HCT116 (cell line): ENCODE measurements at regions not wholly inside any gene's neighbourhood (a gene's known extent, or its start where the extent isn't known, plus 50 kb on each side); places are given as distances from the start of the nearest gene placed in this dataset.

Experiments used
- ATAC-seq: fragments of 200-7000 bp; cut with Tn5 transposase; 2 replicates; pipeline ENCODE4 v1.9.1; 2020; ENCODE audit warnings: mild to moderate bottlenecking, moderate library complexity
- BruUV-seq: library from RNA; stranded (reverse); fragments of 400-500 nt; replicated peaks from 2 replicates; lab custom pipeline; 2021; lab: Mats Ljungman, UMichigan
- CTCF ChIA-PET: fragments of 300-600 bp; sonication (Branson Sonifier 250); formaldehyde crosslinking; loops from one replicate; lab custom pipeline; 2021; ENCODE audit warnings: antibody characterized with exemption; lab: Charles Lee
- POLR2A ChIA-PET: fragments of 300-600, 350-600 bp; sonication (Branson Sonifier 250); formaldehyde crosslinking; loops from one replicate; lab custom pipeline; 2021; ENCODE audit warnings: antibody characterized with exemption; lab: Charles Lee
- RAD21 ChIA-PET, 2 experiments: fragments of 300-600 bp; sonication (Branson Sonifier 250); formaldehyde crosslinking; loops; one replicate each; lab custom pipeline; 2023; ENCODE audit warnings: low total read pairs in 2 of 2; ENCODE audit not compliant: uncharacterized antibody in 2 of 2, unreplicated experiment in 2 of 2, low non-redundant PET in 1 of 2; lab: Charles Lee
- DNase-seq: peaks from one replicate; pipeline ENCODE4 v3.0.0-alpha.2; 2010; ENCODE audit warnings: low read depth, low spot score
- H2AFZ ChIP-seq: fragments of 200-600 bp; shearing (Covaris generic), sonication (generic); 2 replicates; pipeline ENCODE4 v1.6.1; 2017; ENCODE audit warnings: low read depth, mixed run types, mixed read lengths, antibody characterized with exemption, low read length; ENCODE audit not compliant: poor library complexity, severe bottlenecking
- H3K27ac ChIP-seq: 2 replicates; pipeline ENCODE4 v1.5.1; 2012; ENCODE audit warnings: low read depth, low read length
- H3K27me3 ChIP-seq: fragments of 200-600 bp; sonication (generic); 2 replicates; pipeline ENCODE4 v1.6.1; 2016; ENCODE audit warnings: mixed run types, low read length, mixed read lengths; ENCODE audit not compliant: insufficient read depth
- H3K36me3 ChIP-seq, 2 experiments: fragments of 200-500 bp in 1 of 2; fragments of 200-600 bp in 1 of 2; sonication (Bioruptor generic) in 1 of 2; sonication (generic) in 1 of 2; 2 replicates each; pipeline versions ENCODE4 v1.5.1 to v1.6.1; 2014 to 2016; ENCODE audit warnings: low read length in 2 of 2, inconsistent platforms in 1 of 2, mixed read lengths in 1 of 2, mixed run types in 1 of 2; ENCODE audit not compliant: insufficient read depth in 2 of 2, control insufficient read depth in 1 of 2
- H3K4me1 ChIP-seq, 2 experiments: fragments of 200-600 bp in 1 of 2; sonication (generic) in 1 of 2; 2 replicates each; pipeline versions ENCODE4 v1.5.1 to v1.6.1; 2012 to 2017; ENCODE audit warnings: low read length in 2 of 2, inconsistent platforms in 1 of 2, mild to moderate bottlenecking in 1 of 2, mixed read lengths in 1 of 2, mixed run types in 1 of 2, moderate library complexity in 1 of 2; ENCODE audit not compliant: insufficient read depth in 2 of 2, control insufficient read depth in 1 of 2
- H3K4me2 ChIP-seq: fragments of 200-600 bp; sonication (generic); 2 replicates; pipeline ENCODE4 v1.6.1; 2017; ENCODE audit warnings: mixed run types, low read length, mixed read lengths
- H3K4me3 ChIP-seq, 2 experiments: fragments of 200-600 bp in 1 of 2; sonication (generic) in 1 of 2; replicated peaks in 1 of 2; 2 replicates each; pipeline ENCODE4 v1.5.1; 2011 to 2016; ENCODE audit warnings: low read length in 2 of 2, control low read depth in 1 of 2, low read depth in 1 of 2, mild to moderate bottlenecking in 1 of 2, mixed read lengths in 1 of 2, mixed run types in 1 of 2
- H3K79me2 ChIP-seq: fragments of 200-600 bp; sonication (generic); 2 replicates; pipeline ENCODE4 v1.6.1; 2017; ENCODE audit warnings: mild to moderate bottlenecking, mixed run types, low read length, moderate library complexity, mixed read lengths; ENCODE audit not compliant: insufficient read depth
- H3K9ac ChIP-seq: fragments of 200-600 bp; sonication (generic); 2 replicates; pipeline ENCODE4 v1.6.1; 2016; ENCODE audit warnings: low read length, mixed read lengths
- H3K9me2 ChIP-seq: fragments of 200-600 bp; sonication (generic), shearing (Covaris generic); 2 replicates; pipeline ENCODE4 v1.6.1; 2017; ENCODE audit warnings: mixed run types, mild to moderate bottlenecking, moderate library complexity; ENCODE audit not compliant: insufficient read depth
- H3K9me3 ChIP-seq, 2 experiments: fragments of 200-500 bp in 1 of 2; fragments of 200-600 bp in 1 of 2; sonication (Bioruptor generic) in 1 of 2; sonication (generic) in 1 of 2; 2 replicates each; pipeline ENCODE4 v1.6.1; 2014 to 2017; ENCODE audit warnings: low read length in 2 of 2, mixed read lengths in 2 of 2, inconsistent platforms in 1 of 2, low read depth in 1 of 2, mild to moderate bottlenecking in 1 of 2, mixed run types in 1 of 2, moderate library complexity in 1 of 2; ENCODE audit not compliant: control insufficient read depth in 1 of 2, insufficient read depth in 1 of 2
- H4K20me1 ChIP-seq: fragments of 200-600 bp; sonication (generic), shearing (Covaris generic); 2 replicates; pipeline ENCODE4 v1.6.1; 2017; ENCODE audit warnings: mixed run types, mild to moderate bottlenecking, moderate library complexity; ENCODE audit not compliant: insufficient read depth
- CBX3 ChIP-seq: IDR thresholded peaks from 2 replicates; pipeline ENCODE4 v1.6.1; 2012; ENCODE audit warnings: low read depth
- CEBPB ChIP-seq: IDR thresholded peaks from 2 replicates; pipeline ENCODE4 v1.6.1; 2012; ENCODE audit warnings: low read depth
- EZH2 ChIP-seq: fragments of 200-600 bp; sonication (generic); IDR thresholded peaks from 2 replicates; pipeline ENCODE4 v1.6.1; 2017; ENCODE audit warnings: antibody characterized with exemption, mixed run types
- FOSL1 ChIP-seq: IDR thresholded peaks from 2 replicates; pipeline ENCODE4 v1.6.1; 2012; ENCODE audit warnings: low read depth
- JUND ChIP-seq: IDR thresholded peaks from 2 replicates; pipeline ENCODE4 v1.6.1; 2012
- POLR2A ChIP-seq: IDR thresholded peaks from 2 replicates; pipeline ENCODE4 v1.7.0; 2011; ENCODE audit warnings: borderline replicate concordance; ENCODE audit not compliant: insufficient read depth, insufficient read length; ENCODE audit errors: extremely low read depth
- REST ChIP-seq: IDR thresholded peaks from 2 replicates; pipeline ENCODE4 v1.6.1; 2012; ENCODE audit warnings: low read depth
- SIN3A ChIP-seq: IDR thresholded peaks from 2 replicates; pipeline ENCODE4 v1.6.1; 2012; ENCODE audit warnings: low read depth
- SRF ChIP-seq: IDR thresholded peaks from 2 replicates; pipeline ENCODE4 v1.6.1; 2012; ENCODE audit warnings: low read depth
- YY1 ChIP-seq: IDR thresholded peaks from 2 replicates; pipeline ENCODE4 v1.6.1; 2011; ENCODE audit warnings: low read length, low read depth, moderate library complexity, mild to moderate bottlenecking; ENCODE audit not compliant: insufficient replicate concordance; ENCODE audit errors: extremely low read depth
- ZNF274 ChIP-seq: fragments of 200-500 bp; sonication (Bioruptor generic); IDR thresholded peaks from 2 replicates; pipeline ENCODE4 v1.6.1; 2014; ENCODE audit warnings: mild to moderate bottlenecking, low read depth, low read length, inconsistent platforms
- intact Hi-C: fragments of 100-400 bp; cut with micrococcal nuclease; formaldehyde crosslinking; loops from 2 replicates; pipeline ENCODE4 v1.10.0; 2022
- TF ChIP-seq, protein P1 (sequence below), 3 experiments: fragments of 200-600 bp in 1 of 3; sonication (generic) in 1 of 3; IDR thresholded peaks in 2 of 3; conservative IDR thresholded peaks in 1 of 3; 2 replicates each; pipeline ENCODE4 v1.5.1; 2012 to 2017; ENCODE audit warnings: low read depth in 2 of 3, low read length in 2 of 3, antibody characterized with exemption in 1 of 3, borderline replicate concordance in 1 of 3, control low read depth in 1 of 3, mild to moderate bottlenecking in 1 of 3, mixed read lengths in 1 of 3, mixed run types in 1 of 3, moderate library complexity in 1 of 3; ENCODE audit not compliant: insufficient read depth in 1 of 3
- TF ChIP-seq, protein P2 (sequence below): IDR thresholded peaks from 2 replicates; pipeline ENCODE4 v1.6.1; 2012
- TF ChIP-seq, protein P3 (sequence below): IDR thresholded peaks from 2 replicates; pipeline ENCODE4 v1.6.1; 2012

DNA sequence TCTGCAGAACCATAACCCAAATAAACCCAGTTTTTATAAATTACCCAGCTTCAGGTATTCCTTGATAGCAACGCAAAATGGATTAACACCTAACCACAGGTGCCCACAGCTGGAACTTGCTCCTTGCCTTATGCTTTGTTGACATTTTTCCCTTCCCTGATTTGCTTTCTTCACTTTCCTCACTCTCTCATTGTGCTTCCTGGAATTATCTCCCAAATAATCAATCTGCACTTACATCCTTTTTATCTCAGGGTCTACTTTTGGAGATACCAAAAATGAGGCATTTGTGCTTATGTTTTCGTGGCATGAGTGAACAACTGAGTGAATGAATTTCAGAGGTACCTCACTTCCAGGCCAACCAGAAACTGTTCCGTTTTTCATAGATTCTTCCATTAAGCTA lies 374.3 kb downstream of the DOK5 start:
- H3K9me3 ChIP-seq = peaks cover 11 to 29% of the 10 kb centered on the region in 2 experiments; a peak in 2 of 4 replicates
- no peak for DNase-seq
- POLR2A ChIA-PET = no interaction called here

More for the DNA sequence above, 374.3 kb downstream of the DOK5 start:
- no peak for ATAC-seq
- Histone ChIP-seq H4K20me1 (no peaks in the 10 kb centered on the region), H3K9me2 (no peaks in the 10 kb centered on the region), H3K4me3 (no peak overlapping the region), H3K27ac (no peak overlapping the region), H3K4me2 (no peak overlapping the region), H3K9ac (no peak overlapping the region), H2AFZ (no peak overlapping the region), H3K79me2 (no peaks in the 10 kb centered on the region), H3K36me3 (no peaks in the 10 kb centered on the region), H3K27me3 (no peaks in the 10 kb centered on the region), H3K4me1 (no peaks in the 10 kb centered on the region)
- ChIA-PET RAD21 (no interaction called here), CTCF (no interaction called here)
- intact Hi-C loops = no loop called here
- TF ChIP-seq, protein P1, sequence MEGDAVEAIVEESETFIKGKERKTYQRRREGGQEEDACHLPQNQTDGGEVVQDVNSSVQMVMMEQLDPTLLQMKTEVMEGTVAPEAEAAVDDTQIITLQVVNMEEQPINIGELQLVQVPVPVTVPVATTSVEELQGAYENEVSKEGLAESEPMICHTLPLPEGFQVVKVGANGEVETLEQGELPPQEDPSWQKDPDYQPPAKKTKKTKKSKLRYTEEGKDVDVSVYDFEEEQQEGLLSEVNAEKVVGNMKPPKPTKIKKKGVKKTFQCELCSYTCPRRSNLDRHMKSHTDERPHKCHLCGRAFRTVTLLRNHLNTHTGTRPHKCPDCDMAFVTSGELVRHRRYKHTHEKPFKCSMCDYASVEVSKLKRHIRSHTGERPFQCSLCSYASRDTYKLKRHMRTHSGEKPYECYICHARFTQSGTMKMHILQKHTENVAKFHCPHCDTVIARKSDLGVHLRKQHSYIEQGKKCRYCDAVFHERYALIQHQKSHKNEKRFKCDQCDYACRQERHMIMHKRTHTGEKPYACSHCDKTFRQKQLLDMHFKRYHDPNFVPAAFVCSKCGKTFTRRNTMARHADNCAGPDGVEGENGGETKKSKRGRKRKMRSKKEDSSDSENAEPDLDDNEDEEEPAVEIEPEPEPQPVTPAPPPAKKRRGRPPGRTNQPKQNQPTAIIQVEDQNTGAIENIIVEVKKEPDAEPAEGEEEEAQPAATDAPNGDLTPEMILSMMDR (IDR thresholded peaks at IDR 0.05 in 2 of 3, conservative IDR thresholded peaks at IDR 0.05 in 1 of 3; ENCODE audit: borderline replicate concordance in 1 of 3, insufficient read depth in 1 of 3, low read depth in 2 of 3, low read length in 2 of 3) = no peak
- TF ChIP-seq SRF = no peak
- TF ChIP-seq YY1 = no peak
- TF ChIP-seq, protein P2, sequence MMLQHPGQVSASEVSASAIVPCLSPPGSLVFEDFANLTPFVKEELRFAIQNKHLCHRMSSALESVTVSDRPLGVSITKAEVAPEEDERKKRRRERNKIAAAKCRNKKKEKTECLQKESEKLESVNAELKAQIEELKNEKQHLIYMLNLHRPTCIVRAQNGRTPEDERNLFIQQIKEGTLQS = no peak
- no peak for TF ChIP-seq ZNF274
- TF ChIP-seq REST = no peak
- no peak for TF ChIP-seq JUND
- no peak for TF ChIP-seq EZH2
- TF ChIP-seq CEBPB = no peak
- no peak for TF ChIP-seq CBX3
- no peak for TF ChIP-seq SIN3A
- TF ChIP-seq FOSL1 = no peak
- no peak for TF ChIP-seq POLR2A
- TF ChIP-seq, protein P3, sequence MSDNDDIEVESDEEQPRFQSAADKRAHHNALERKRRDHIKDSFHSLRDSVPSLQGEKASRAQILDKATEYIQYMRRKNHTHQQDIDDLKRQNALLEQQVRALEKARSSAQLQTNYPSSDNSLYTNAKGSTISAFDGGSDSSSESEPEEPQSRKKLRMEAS = no peak
- no TSS peak for BruUV-seq
